A673 (cell line): ENCODE measurements at regions not wholly inside any gene's neighbourhood (a gene's known extent, or its start where the extent isn't known, plus 50 kb on each side); places are given as distances from the start of the nearest gene placed in this dataset.

ENCODE experiments used
- EZH2 ChIP-seq: fragments of 200-600 bp; sonication (generic); IDR thresholded peaks from 2 replicates; pipeline ENCODE4 v1.6.1; 2017; ENCODE audit warnings: borderline replicate concordance, low read depth, mild to moderate bottlenecking, mixed read lengths, antibody characterized with exemption, low read length; ENCODE audit not compliant: poor library complexity, severe bottlenecking
- TF ChIP-seq, protein P1 (sequence below): fragments of 300-800, 200-600 bp; sonication (generic); conservative IDR thresholded peaks from 2 replicates; pipeline ENCODE4 v1.5.1; 2017; ENCODE audit warnings: low read depth, mild to moderate bottlenecking, antibody characterized with exemption, low read length, moderate library complexity, mixed read lengths

GRCh38 chr6:63449714-63450113, 122.6 kb upstream of the LOC128125822 start:
- TF ChIP-seq, protein P1, sequence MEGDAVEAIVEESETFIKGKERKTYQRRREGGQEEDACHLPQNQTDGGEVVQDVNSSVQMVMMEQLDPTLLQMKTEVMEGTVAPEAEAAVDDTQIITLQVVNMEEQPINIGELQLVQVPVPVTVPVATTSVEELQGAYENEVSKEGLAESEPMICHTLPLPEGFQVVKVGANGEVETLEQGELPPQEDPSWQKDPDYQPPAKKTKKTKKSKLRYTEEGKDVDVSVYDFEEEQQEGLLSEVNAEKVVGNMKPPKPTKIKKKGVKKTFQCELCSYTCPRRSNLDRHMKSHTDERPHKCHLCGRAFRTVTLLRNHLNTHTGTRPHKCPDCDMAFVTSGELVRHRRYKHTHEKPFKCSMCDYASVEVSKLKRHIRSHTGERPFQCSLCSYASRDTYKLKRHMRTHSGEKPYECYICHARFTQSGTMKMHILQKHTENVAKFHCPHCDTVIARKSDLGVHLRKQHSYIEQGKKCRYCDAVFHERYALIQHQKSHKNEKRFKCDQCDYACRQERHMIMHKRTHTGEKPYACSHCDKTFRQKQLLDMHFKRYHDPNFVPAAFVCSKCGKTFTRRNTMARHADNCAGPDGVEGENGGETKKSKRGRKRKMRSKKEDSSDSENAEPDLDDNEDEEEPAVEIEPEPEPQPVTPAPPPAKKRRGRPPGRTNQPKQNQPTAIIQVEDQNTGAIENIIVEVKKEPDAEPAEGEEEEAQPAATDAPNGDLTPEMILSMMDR: no peak
- no peak for TF ChIP-seq EZH2
